ENCODE measurements at regions not wholly inside any gene's neighbourhood (a gene's known extent, or its start where the extent isn't known, plus 50 kb on each side); places are given as distances from the start of the nearest gene placed in this dataset.

DNA sequence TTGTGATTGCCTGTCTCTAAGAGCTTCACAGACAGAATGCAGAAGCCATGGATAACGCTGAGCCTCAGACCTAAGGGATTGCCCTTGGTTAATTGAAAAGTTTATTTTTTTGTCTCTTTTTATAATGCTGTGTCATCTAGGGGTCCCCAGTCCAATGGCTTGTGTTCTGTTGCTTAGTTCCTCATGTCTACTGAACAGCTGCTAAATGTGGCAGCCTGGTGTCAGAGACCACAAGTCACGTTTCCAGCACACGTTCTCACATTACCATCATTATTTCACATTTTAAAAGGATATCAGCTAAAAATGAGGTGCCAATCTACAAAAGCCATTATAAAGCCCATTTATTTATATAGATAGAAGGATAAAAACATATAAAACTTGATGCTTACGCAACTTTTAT, 1362.0 kb downstream of the PCDH9 start:
- Mint-ChIP-seq H3K27me3 (ENCODE audit: low read depth) (no peaks in the 10 kb centered on the region), H3K36me3 (ENCODE audit: low read depth) (no peaks in the 10 kb centered on the region), H3K4me3 (ENCODE audit: unreplicated experiment) (no peak overlapping the region), H3K27ac (ENCODE audit: unreplicated experiment) (no peak overlapping the region), H3K4me1 (ENCODE audit: low read depth) (no peaks in the 10 kb centered on the region), H3K9me3 (ENCODE audit: low read depth) (peaks cover 4% of the 10 kb centered on the region)
- DNase-seq (ENCODE audit: low spot score): no peak
- TF ChIP-seq CTCF (IDR thresholded peaks at IDR 0.05): no peak

GRCh38 chr13:65866138-65866537, 1364.0 kb downstream of the PCDH9 start:
- DNase-seq (ENCODE audit: low spot score): no peak
- Mint-ChIP-seq H3K27ac (ENCODE audit: unreplicated experiment) (no peak overlapping the region), H3K9me3 (ENCODE audit: low read depth) (peaks cover 4% of the 10 kb centered on the region), H3K36me3 (ENCODE audit: low read depth) (no peaks in the 10 kb centered on the region), H3K27me3 (ENCODE audit: low read depth) (no peaks in the 10 kb centered on the region), H3K4me3 (ENCODE audit: unreplicated experiment) (no peak overlapping the region), H3K4me1 (ENCODE audit: low read depth) (no peaks in the 10 kb centered on the region)
- no peak for TF ChIP-seq CTCF (IDR thresholded peaks at IDR 0.05)

- Mint-ChIP-seq H3K27ac (ENCODE audit: unreplicated experiment) (no peak overlapping the region), H3K4me1 (ENCODE audit: low read depth) (no peaks in the 10 kb centered on the region), H3K4me3 (ENCODE audit: unreplicated experiment) (no peak overlapping the region), H3K36me3 (ENCODE audit: low read depth) (no peaks in the 10 kb centered on the region), H3K27me3 (ENCODE audit: low read depth) (no peaks in the 10 kb centered on the region), H3K9me3 (ENCODE audit: low read depth) (peaks cover 4% of the 10 kb centered on the region)
- DNase-seq (ENCODE audit: low spot score): no peak
- no peak for TF ChIP-seq CTCF (IDR thresholded peaks at IDR 0.05)
These were observed 1364.9 kb downstream of the PCDH9 start for GRCh38 chr13:65865206-65865605.

GRCh38 chr13:65864039-65864438, 1366.1 kb downstream of the PCDH9 start:
- Mint-ChIP-seq H3K27me3 (ENCODE audit: low read depth) (no peaks in the 10 kb centered on the region), H3K4me1 (ENCODE audit: low read depth) (peaks cover 3% of the 10 kb centered on the region), H3K27ac (ENCODE audit: unreplicated experiment) (no peak overlapping the region), H3K4me3 (ENCODE audit: unreplicated experiment) (no peak overlapping the region), H3K9me3 (ENCODE audit: low read depth) (peaks cover 4% of the 10 kb centered on the region), H3K36me3 (ENCODE audit: low read depth) (no peaks in the 10 kb centered on the region)
- DNase-seq (ENCODE audit: low spot score): no peak
- TF ChIP-seq CTCF (IDR thresholded peaks at IDR 0.05): no peak

DNA sequence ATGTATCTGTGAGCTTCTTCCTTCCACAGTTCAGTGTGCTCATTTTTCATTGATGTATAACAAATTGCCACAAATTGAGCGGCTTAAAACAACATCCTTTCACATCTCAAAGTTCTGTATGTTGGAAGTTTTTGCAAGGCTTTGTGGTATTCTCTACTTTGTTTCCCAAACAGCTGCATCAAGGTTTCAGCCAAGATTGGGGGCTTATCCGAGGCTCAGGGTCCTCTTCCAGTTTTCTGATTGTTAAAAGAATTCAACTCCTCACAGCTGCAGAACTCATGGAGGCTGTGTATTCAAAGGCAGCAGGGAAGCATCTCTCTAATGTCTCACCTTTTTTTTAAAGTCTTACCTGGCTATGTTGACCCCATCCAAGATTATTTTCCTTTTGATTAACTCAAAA, 1369.8 kb downstream of the PCDH9 start:
- DNase-seq (ENCODE audit: low spot score): no peak
- Mint-ChIP-seq H3K27ac (ENCODE audit: unreplicated experiment) (no peak overlapping the region), H3K36me3 (ENCODE audit: low read depth) (no peaks in the 10 kb centered on the region), H3K4me1 (ENCODE audit: low read depth) (peaks cover 31% of the 10 kb centered on the region), H3K27me3 (ENCODE audit: low read depth) (no peaks in the 10 kb centered on the region), H3K4me3 (ENCODE audit: unreplicated experiment) (no peak overlapping the region), H3K9me3 (ENCODE audit: low read depth) (peaks cover 2% of the 10 kb centered on the region)
- no peak for TF ChIP-seq CTCF (IDR thresholded peaks at IDR 0.05)
